ENCODE measurements at regions not wholly inside any gene's neighbourhood (a gene's known extent, or its start where the extent isn't known, plus 50 kb on each side); places are given as distances from the start of the nearest gene placed in this dataset.
A peak's percentile ranks its signal among the peaks of the same experiment; 100 is the strongest.

DNA sequence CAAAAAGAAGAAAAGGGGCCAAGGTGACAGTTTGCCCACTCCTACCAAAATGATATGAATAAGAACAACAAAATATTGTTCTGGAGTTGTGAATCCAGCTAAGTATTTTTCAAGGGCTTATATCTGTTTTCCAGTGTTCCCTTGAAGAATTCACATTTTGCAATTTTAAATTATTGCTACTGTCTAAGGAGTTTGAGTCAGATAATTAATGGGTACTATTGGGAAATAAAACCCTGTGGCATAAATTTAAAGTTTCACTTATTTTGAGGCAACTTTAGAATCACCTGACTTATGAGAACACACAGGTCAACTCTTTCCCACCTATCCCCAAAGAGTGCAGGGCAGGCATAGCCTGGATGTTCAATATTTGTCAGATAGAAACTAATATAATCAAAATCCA lies 188.0 kb upstream of the GHR start:
- no peak overlapping the region for H3K4me3 ChIP-seq
- H3K9me3 ChIP-seq (replicated peaks in 1 of 3), result no peaks in the 10 kb centered on the region
- H3K36me3 ChIP-seq (replicated peaks in 1 of 2), result no peaks in the 10 kb centered on the region
- no peak overlapping the region for H3K27ac ChIP-seq
- DNase-seq, result no peak
- TF ChIP-seq, protein P1, sequence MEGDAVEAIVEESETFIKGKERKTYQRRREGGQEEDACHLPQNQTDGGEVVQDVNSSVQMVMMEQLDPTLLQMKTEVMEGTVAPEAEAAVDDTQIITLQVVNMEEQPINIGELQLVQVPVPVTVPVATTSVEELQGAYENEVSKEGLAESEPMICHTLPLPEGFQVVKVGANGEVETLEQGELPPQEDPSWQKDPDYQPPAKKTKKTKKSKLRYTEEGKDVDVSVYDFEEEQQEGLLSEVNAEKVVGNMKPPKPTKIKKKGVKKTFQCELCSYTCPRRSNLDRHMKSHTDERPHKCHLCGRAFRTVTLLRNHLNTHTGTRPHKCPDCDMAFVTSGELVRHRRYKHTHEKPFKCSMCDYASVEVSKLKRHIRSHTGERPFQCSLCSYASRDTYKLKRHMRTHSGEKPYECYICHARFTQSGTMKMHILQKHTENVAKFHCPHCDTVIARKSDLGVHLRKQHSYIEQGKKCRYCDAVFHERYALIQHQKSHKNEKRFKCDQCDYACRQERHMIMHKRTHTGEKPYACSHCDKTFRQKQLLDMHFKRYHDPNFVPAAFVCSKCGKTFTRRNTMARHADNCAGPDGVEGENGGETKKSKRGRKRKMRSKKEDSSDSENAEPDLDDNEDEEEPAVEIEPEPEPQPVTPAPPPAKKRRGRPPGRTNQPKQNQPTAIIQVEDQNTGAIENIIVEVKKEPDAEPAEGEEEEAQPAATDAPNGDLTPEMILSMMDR (IDR thresholded peaks at IDR 0.05), result no peak
- TF ChIP-seq POLR2A (IDR thresholded peaks at IDR 0.05), result no peak
- no peaks in the 10 kb centered on the region for H3K27me3 ChIP-seq
- peaks cover 0 to 4% of the 10 kb centered on the region in 2 donors for H3K4me1 ChIP-seq (replicated peaks in 1 of 2)
- intact Hi-C loops (cut with DNase I), result no loop called here

DNA sequence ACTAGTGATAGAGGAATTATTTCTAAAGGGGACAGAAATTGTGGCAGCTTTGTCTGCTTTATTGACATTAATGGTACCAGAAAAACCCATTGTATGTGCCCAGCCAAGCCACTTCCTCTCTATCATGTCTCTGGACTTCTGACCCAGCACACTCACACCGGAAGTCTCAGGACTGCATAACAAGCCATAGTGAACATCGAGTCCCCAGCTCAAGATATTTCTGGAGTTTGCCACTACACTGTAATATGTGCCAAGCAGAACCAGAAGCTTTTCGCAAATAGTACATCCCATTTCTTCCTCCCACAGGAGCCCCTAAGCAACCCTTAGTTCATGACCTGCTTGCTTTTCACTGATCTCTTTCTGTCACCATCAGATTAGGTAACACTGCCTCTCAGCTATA lies 187.4 kb upstream of the GHR start:
- DNase-seq, result peak in 5 of 7 donors; percentile 13 to 59 (median 21)
- peak overlapping the region in 1 of 5 donors; percentile 54 for H3K27ac ChIP-seq
- intact Hi-C loops (cut with DNase I), result no loop called here
- H3K27me3 ChIP-seq, result no peaks in the 10 kb centered on the region
- no peaks in the 10 kb centered on the region for H3K36me3 ChIP-seq (replicated peaks in 1 of 2)
- 52 to 66% (median 62%) methylated on average over 3 of the region's 3 CpGs for WGBS, 4 donors
- TF ChIP-seq, protein P1 (IDR thresholded peaks at IDR 0.05), result no peak
- TF ChIP-seq POLR2A (IDR thresholded peaks at IDR 0.05), result no peak
- no peaks in the 10 kb centered on the region for H3K9me3 ChIP-seq (replicated peaks in 1 of 3)
- peaks cover 0 to 4% of the 10 kb centered on the region in 2 donors for H3K4me1 ChIP-seq (replicated peaks in 1 of 2)
- H3K4me3 ChIP-seq, result no peak overlapping the region

DNA sequence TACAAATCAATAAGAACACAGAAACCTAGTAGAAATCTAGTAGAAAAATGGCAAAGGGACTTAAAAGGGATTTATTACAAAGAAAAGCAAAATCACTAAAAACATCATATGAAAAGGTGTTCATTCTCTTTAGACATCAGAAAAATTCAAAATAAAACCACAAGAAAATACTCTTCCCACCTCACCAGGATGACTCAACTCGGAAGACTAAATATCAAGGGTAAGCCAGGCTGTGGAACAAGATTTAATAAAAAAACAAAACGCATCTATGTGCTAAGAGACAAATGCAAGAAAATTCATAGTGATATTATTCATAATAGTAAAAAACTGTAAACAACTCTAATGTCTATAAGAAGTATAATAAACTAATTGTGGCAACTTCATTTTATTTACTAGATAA lies 181.6 kb upstream of the GHR start:
- WGBS, 4 donors, result 53 to 70% (median 59%) methylated on average over 2 of the region's 2 CpGs
- Histone ChIP-seq H3K4me3 (no peak overlapping the region), H3K4me1 (replicated peaks in 1 of 2) (no peaks in the 10 kb centered on the region), H3K27me3 (no peaks in the 10 kb centered on the region), H3K9me3 (replicated peaks in 1 of 3) (no peaks in the 10 kb centered on the region), H3K36me3 (replicated peaks in 1 of 2) (no peaks in the 10 kb centered on the region), H3K27ac (no peak overlapping the region)
- TF ChIP-seq, protein P1 (IDR thresholded peaks at IDR 0.05), result no peak
- no peak for TF ChIP-seq POLR2A (IDR thresholded peaks at IDR 0.05)
- no peak for DNase-seq
- intact Hi-C loops (cut with DNase I), result no loop called here

DNA sequence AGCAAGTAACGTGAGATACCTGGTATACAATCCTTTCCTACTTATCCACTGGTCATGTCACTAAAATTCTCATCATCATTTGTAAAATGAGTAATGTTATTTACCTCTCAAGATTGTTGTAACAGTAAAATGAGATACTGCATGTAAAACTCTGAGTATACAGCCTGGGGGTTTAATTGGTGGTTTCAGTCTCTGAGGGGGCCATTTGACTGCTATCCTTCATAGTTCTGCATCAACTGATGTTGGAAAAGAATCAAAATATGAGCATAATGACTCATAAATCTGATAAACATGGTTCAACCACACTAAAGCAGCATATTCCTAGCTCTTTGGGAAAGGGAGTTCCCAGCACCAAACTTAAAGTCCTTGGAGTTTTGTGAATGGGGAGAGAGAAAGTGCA lies 181.0 kb upstream of the GHR start:
- H3K4me1 ChIP-seq (replicated peaks in 1 of 2), result no peaks in the 10 kb centered on the region
- no peaks in the 10 kb centered on the region for H3K36me3 ChIP-seq (replicated peaks in 1 of 2)
- no peak overlapping the region for H3K27ac ChIP-seq
- TF ChIP-seq, protein P1 (IDR thresholded peaks at IDR 0.05), result no peak
- TF ChIP-seq POLR2A (IDR thresholded peaks at IDR 0.05), result no peak
- no peaks in the 10 kb centered on the region for H3K27me3 ChIP-seq
- no peak overlapping the region for H3K4me3 ChIP-seq
- H3K9me3 ChIP-seq (replicated peaks in 1 of 3), result no peaks in the 10 kb centered on the region
- WGBS, 4 donors, result 53 to 69% (median 55%) methylated on average over 1 of the region's 1 CpG
- no peak for DNase-seq
- intact Hi-C loops (cut with DNase I), result no loop called here
